Breast epithelium (tissue), 3 donors: ENCODE measurements at regions not wholly inside any gene's neighbourhood (a gene's known extent, or its start where the extent isn't known, plus 50 kb on each side); places are given as distances from the start of the nearest gene placed in this dataset.

ENCODE experiments used
- POLR2A ChIP-seq: fragments of 450-650 bp; IDR thresholded peaks from one replicate; pipeline ENCODE4 v1.6.1; 2016; ENCODE audit warnings: antibody characterized with exemption, mild to moderate bottlenecking, moderate library complexity
- POLR2AphosphoS5 ChIP-seq, 3 donors: sonication (generic); formaldehyde crosslinking; IDR thresholded peaks; one replicate each; pipeline ENCODE4 v1.6.1; 2017; ENCODE audit warnings: antibody characterized with exemption in 3 of 3
- TF ChIP-seq, protein P1 (sequence below), 3 donors: fragments of 450-650 bp; IDR thresholded peaks; one replicate each; pipeline ENCODE4 v1.5.1; 2016 to 2017; ENCODE audit warnings: antibody characterized with exemption in 3 of 3, mild to moderate bottlenecking in 3 of 3, moderate library complexity in 3 of 3

GRCh38 chr14:101250336-101250947, 310.9 kb upstream of the DIO3 start:
- TF ChIP-seq POLR2A (no peak), POLR2AphosphoS5 (IDR thresholded peaks at IDR 0.05) (no peak)
- TF ChIP-seq, protein P1, sequence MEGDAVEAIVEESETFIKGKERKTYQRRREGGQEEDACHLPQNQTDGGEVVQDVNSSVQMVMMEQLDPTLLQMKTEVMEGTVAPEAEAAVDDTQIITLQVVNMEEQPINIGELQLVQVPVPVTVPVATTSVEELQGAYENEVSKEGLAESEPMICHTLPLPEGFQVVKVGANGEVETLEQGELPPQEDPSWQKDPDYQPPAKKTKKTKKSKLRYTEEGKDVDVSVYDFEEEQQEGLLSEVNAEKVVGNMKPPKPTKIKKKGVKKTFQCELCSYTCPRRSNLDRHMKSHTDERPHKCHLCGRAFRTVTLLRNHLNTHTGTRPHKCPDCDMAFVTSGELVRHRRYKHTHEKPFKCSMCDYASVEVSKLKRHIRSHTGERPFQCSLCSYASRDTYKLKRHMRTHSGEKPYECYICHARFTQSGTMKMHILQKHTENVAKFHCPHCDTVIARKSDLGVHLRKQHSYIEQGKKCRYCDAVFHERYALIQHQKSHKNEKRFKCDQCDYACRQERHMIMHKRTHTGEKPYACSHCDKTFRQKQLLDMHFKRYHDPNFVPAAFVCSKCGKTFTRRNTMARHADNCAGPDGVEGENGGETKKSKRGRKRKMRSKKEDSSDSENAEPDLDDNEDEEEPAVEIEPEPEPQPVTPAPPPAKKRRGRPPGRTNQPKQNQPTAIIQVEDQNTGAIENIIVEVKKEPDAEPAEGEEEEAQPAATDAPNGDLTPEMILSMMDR (IDR thresholded peaks at IDR 0.05), result no peak
